ENCODE measurements at regions not wholly inside any gene's neighbourhood (a gene's known extent, or its start where the extent isn't known, plus 50 kb on each side); places are given as distances from the start of the nearest gene placed in this dataset.

DNA sequence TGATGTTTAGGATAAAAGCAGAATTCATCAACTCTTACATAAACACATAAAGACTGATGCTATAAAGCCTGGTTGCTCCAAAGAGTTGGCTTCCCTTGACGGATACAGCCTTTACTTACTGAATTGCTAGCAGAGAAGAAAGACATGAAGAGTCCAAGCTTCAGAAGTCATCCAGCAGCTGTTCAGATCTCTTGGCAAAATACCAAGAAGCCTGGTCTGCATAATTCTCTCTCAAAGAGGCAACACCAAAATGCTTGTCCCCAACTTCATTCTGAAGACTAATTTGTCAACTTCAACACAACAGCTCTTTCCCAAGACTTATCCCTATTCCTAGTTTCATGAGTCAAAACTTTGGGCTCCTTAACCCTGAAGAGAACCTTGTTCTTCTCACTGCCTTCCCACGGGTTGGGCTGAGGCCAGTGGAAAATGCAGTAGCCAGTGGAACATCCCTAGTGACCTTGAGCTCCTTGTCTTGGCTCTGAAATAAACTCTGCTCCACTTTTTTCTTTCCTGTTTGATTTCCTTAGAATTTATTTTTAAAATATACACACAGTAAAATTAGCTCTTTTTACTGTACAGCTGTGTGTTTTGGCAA is 119.2 kb upstream of the THBS1 start:
- WGBS, 2 donors = 29 to 58% methylated on average over 1 to 2 of the region's 2 CpGs
- peaks cover 0 to 13% (median 1%) of the 10 kb centered on the region in 4 donors for H3K4me1 ChIP-seq
- ATAC-seq (ENCODE audit: low FRiP score in 2 of 2) (peak in 1 of 2 donors; percentile 61), DNase-seq (no peak)
- no peak for TF ChIP-seq EP300 (IDR thresholded peaks at IDR 0.05)
- peak; percentile 30 to 50 for TF ChIP-seq POLR2AphosphoS5 (IDR thresholded peaks at IDR 0.05)
- no peak for TF ChIP-seq CTCF (IDR thresholded peaks at IDR 0.05)
- no peak for TF ChIP-seq POLR2A (IDR thresholded peaks at IDR 0.05)
- H3K9me3 ChIP-seq = no peaks in the 10 kb centered on the region
- peak overlapping the region in 1 of 4 donors; percentile 39 for H3K27ac ChIP-seq
- H3K4me3 ChIP-seq = no peak overlapping the region
- no peaks in the 10 kb centered on the region for H3K36me3 ChIP-seq
- H3K27me3 ChIP-seq = no peaks in the 10 kb centered on the region

- Histone ChIP-seq H3K27ac (no peak overlapping the region), H3K9me3 (no peaks in the 10 kb centered on the region), H3K27me3 (no peaks in the 10 kb centered on the region), H3K36me3 (no peaks in the 10 kb centered on the region), H3K4me1 (peaks cover 0 to 19% (median 5%) of the 10 kb centered on the region in 4 donors), H3K4me3 (no peak overlapping the region)
- peak in 1 of 2 donors; percentile 33 for ATAC-seq (ENCODE audit: low FRiP score in 2 of 2)
- WGBS, 2 donors = 97 to 100% methylated on average over 1 of the region's 1 CpG
- TF ChIP-seq POLR2A (IDR thresholded peaks at IDR 0.05) (no peak), POLR2AphosphoS5 (IDR thresholded peaks at IDR 0.05) (no peak), EP300 (IDR thresholded peaks at IDR 0.05) (no peak), CTCF (IDR thresholded peaks at IDR 0.05) (no peak)
- DNase-seq = no peak
Measured at GRCh38 chr15:39462691-39463090, 118.2 kb upstream of the THBS1 start.

DNA sequence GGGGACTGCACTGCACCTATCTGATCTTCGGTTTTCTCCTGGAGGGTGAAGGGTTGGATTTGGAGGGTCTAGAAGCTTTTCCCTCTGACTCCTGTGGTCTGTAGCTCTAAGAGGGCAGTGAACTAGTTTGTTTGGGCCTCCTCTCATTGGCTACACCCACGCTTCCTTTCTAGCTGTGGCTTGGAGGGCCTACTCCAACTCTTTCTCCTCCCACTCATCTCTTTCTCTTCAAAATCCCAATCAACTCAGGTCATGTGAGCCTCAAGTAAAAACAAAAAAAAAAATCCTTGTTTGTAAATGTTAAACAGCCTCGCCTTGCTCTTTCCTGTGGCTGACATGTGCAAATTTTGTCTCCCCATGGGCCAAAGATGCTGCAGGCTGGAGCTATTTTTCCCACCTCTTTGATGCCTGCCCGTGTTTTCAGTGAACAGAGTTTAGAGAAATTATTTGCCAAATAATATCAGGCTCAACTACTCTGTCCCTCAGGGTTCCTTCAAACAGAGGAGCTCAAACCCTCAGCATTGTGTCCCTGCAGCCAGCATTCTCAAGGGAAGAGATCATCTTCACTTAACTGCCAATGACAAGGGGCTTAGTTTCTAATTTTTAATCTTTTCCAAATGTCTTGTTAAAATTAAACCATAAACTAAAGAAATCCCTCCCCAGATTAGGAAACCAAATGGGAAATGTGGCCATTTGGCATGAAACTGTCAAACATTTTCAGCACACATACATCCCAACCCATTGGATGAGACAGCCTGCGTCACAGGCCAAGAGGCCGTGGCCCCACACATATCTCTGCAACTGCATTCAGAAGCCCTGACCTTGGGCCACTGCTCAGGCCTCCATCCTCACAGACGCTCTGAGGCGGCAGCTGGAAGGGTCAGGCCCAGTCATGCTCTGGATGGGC is 114.8 kb upstream of the THBS1 start:
- Histone ChIP-seq H3K4me1 (peaks cover 0 to 19% (median 5%) of the 10 kb centered on the region in 4 donors), H3K27ac (peak overlapping the region; percentile 60 to 86 (median 70)), H3K36me3 (no peaks in the 10 kb centered on the region), H3K9me3 (no peaks in the 10 kb centered on the region), H3K4me3 (no peak overlapping the region), H3K27me3 (no peaks in the 10 kb centered on the region)
- 68 to 86% methylated on average over 8 of the region's 8 CpGs for WGBS, 2 donors
- TF ChIP-seq EP300 (IDR thresholded peaks at IDR 0.05) (peak in 1 of 4 donors; percentile 41), POLR2AphosphoS5 (IDR thresholded peaks at IDR 0.05) (peak; percentile 45 to 69), CTCF (IDR thresholded peaks at IDR 0.05) (no peak)
- ATAC-seq (ENCODE audit: low FRiP score in 2 of 2) = peak; percentile 54 to 85
- DNase-seq = peak; percentile 26 to 31

- DNase-seq = no peak
- Histone ChIP-seq H3K27me3 (no peaks in the 10 kb centered on the region), H3K4me3 (no peak overlapping the region), H3K9me3 (no peaks in the 10 kb centered on the region), H3K36me3 (no peaks in the 10 kb centered on the region), H3K4me1 (peaks cover 0 to 18% (median 5%) of the 10 kb centered on the region in 4 donors), H3K27ac (peak overlapping the region in 3 of 4 donors; percentile 61 to 86 (median 78))
- TF ChIP-seq POLR2AphosphoS5 (IDR thresholded peaks at IDR 0.05) = no peak
- TF ChIP-seq CTCF (IDR thresholded peaks at IDR 0.05) = peak in 2 of 6 experiments; percentile 8 to 31
- TF ChIP-seq POLR2A (IDR thresholded peaks at IDR 0.05) = no peak
- ATAC-seq (ENCODE audit: low FRiP score in 2 of 2) = no peak
- 72 to 77% methylated on average over 5 of the region's 5 CpGs for WGBS, 2 donors
Measured at GRCh38 chr15:39466750-39467105, 114.2 kb upstream of the THBS1 start.
